Thoracic aorta (tissue), 2 donors: ENCODE measurements at regions not wholly inside any gene's neighbourhood (a gene's known extent, or its start where the extent isn't known, plus 50 kb on each side); places are given as distances from the start of the nearest gene placed in this dataset.

Experiments used
- ATAC-seq: fragments of 150-250 bp; one replicate; pipeline ENCODE4 v1.8.0; 2017; ENCODE audit warnings: low read depth; ENCODE audit not compliant: insufficient number of reproducible peaks, low FRiP score
- DNase-seq: peaks from one replicate; pipeline ENCODE4 v3.0.0-alpha.2; 2020; ENCODE audit warnings: low spot score
- H3K27ac ChIP-seq, 2 donors: fragments of 200-600 bp; sonication (generic); 1 replicate in 1 of 2; 2 replicates in 1 of 2; pipeline ENCODE4 v1.5.1; 2016; ENCODE audit warnings: mild to moderate bottlenecking in 2 of 2, moderate library complexity in 2 of 2
- H3K27me3 ChIP-seq: fragments of 200-600 bp; sonication (generic); replicated peaks from 2 replicates; pipeline ENCODE4 v1.6.0; 2016; ENCODE audit warnings: mild to moderate bottlenecking; ENCODE audit not compliant: insufficient read depth
- H3K36me3 ChIP-seq: fragments of 200-600 bp; sonication (generic); one replicate; pipeline ENCODE4 v1.5.1; 2016
- H3K4me1 ChIP-seq, 2 donors: fragments of 200-600 bp; sonication (generic); 1 replicate in 1 of 2; 2 replicates in 1 of 2; pipeline versions ENCODE4 v1.5.1 to v1.6.0; 2016; ENCODE audit warnings: low read depth in 2 of 2, mild to moderate bottlenecking in 1 of 2; ENCODE audit not compliant: control insufficient read depth in 1 of 2
- H3K4me3 ChIP-seq: fragments of 200-600 bp; sonication (generic); 2 replicates; pipeline ENCODE4 v1.5.1; 2016; ENCODE audit warnings: mild to moderate bottlenecking
- H3K9me3 ChIP-seq: fragments of 200-600 bp; sonication (generic); 2 replicates; pipeline ENCODE4 v1.5.1; 2016
- CTCF ChIP-seq: fragments of 200-600 bp; sonication (generic); IDR thresholded peaks from one replicate; pipeline ENCODE4 v1.5.1; 2019; ENCODE audit warnings: antibody characterized with exemption

- Histone ChIP-seq H3K27ac (no peak overlapping the region), H3K36me3 (no peaks in the 10 kb centered on the region), H3K4me1 (no peaks in the 10 kb centered on the region), H3K27me3 (no peaks in the 10 kb centered on the region), H3K9me3 (no peaks in the 10 kb centered on the region), H3K4me3 (no peak overlapping the region)
- DNase-seq (no peak), ATAC-seq (no peak)
- TF ChIP-seq CTCF = no peak
These were observed 60.5 kb upstream of the PMAIP1 start for GRCh38 chr18:59839246-59839645.

- ATAC-seq (no peak), DNase-seq (no peak)
- Histone ChIP-seq H3K36me3 (no peaks in the 10 kb centered on the region), H3K27ac (no peak overlapping the region), H3K4me1 (no peaks in the 10 kb centered on the region), H3K9me3 (no peaks in the 10 kb centered on the region), H3K4me3 (no peak overlapping the region), H3K27me3 (no peaks in the 10 kb centered on the region)
- peak; percentile 58 for TF ChIP-seq CTCF
These were observed 62.2 kb upstream of the PMAIP1 start for GRCh38 chr18:59837586-59837985.

- Histone ChIP-seq H3K4me1 (no peaks in the 10 kb centered on the region), H3K9me3 (no peaks in the 10 kb centered on the region), H3K4me3 (no peak overlapping the region), H3K27ac (no peak overlapping the region), H3K36me3 (no peaks in the 10 kb centered on the region), H3K27me3 (no peaks in the 10 kb centered on the region)
- no peak for TF ChIP-seq CTCF
- no peak for DNase-seq
- no peak for ATAC-seq
These were observed 64.0 kb upstream of the PMAIP1 start for GRCh38 chr18:59835605-59836379.

GRCh38 chr18:59834267-59834666 lies 65.5 kb upstream of the PMAIP1 start:
- ATAC-seq (no peak), DNase-seq (no peak)
- Histone ChIP-seq H3K4me1 (no peaks in the 10 kb centered on the region), H3K4me3 (no peak overlapping the region), H3K36me3 (no peaks in the 10 kb centered on the region), H3K27me3 (no peaks in the 10 kb centered on the region), H3K27ac (no peak overlapping the region), H3K9me3 (no peaks in the 10 kb centered on the region)
- no peak for TF ChIP-seq CTCF

- H3K27ac ChIP-seq = no peak overlapping the region
- no peaks in the 10 kb centered on the region for H3K36me3 ChIP-seq
- DNase-seq (no peak), ATAC-seq (no peak)
- no peaks in the 10 kb centered on the region for H3K27me3 ChIP-seq
- H3K4me1 ChIP-seq = no peaks in the 10 kb centered on the region
- no peak overlapping the region for H3K4me3 ChIP-seq
- no peak for TF ChIP-seq CTCF
- H3K9me3 ChIP-seq = no peaks in the 10 kb centered on the region
These were observed 66.0 kb upstream of the PMAIP1 start for GRCh38 chr18:59833785-59834184.
